ENCODE measurements at regions not wholly inside any gene's neighbourhood (a gene's known extent, or its start where the extent isn't known, plus 50 kb on each side); places are given as distances from the start of the nearest gene placed in this dataset.
A peak's percentile ranks its signal among the peaks of the same experiment; 100 is the strongest.

- no peaks in the 10 kb centered on the region for H4K20me1 ChIP-seq (ENCODE audit: insufficient read depth, poor library complexity, severe bottlenecking)
- H3K27me3 ChIP-seq: no peaks in the 10 kb centered on the region
- no peaks in the 10 kb centered on the region for H3K9me2 ChIP-seq (replicated peaks; ENCODE audit: insufficient read depth)
- H3K9me3 ChIP-seq (ENCODE audit: low read depth): no peaks in the 10 kb centered on the region
- DNase-seq (ENCODE audit: low spot score): no peak
- no peaks in the 10 kb centered on the region for H3K36me3 ChIP-seq (replicated peaks; ENCODE audit: insufficient read depth, low read depth)
- H3K4me2 ChIP-seq: no peak overlapping the region
- H3K79me2 ChIP-seq: no peaks in the 10 kb centered on the region
- TF ChIP-seq EZH2 (IDR thresholded peaks at IDR 0.05; ENCODE audit: borderline replicate concordance): no peak
- TF ChIP-seq CTCF (IDR thresholded peaks at IDR 0.05; ENCODE audit: poor library complexity): no peak
- no peak for TF ChIP-seq EZH2phosphoT487 (IDR thresholded peaks at IDR 0.05; ENCODE audit: low read depth, severe bottlenecking, unreplicated experiment)
- peak overlapping the region; percentile 56 for H3K27ac ChIP-seq
- peaks cover 4% of the 10 kb centered on the region for H3K4me1 ChIP-seq (ENCODE audit: insufficient read depth)
- H3K4me3 ChIP-seq: no peak overlapping the region
- no peak overlapping the region for H2AFZ ChIP-seq
- 72% methylated on average over 2 of the region's 2 CpGs for WGBS (ENCODE audit: low lambda C conversion rate, missing lambda C conversion rate)
These were observed 393.7 kb upstream of the ARGLU1 start for GRCh38 chr13:106961651-106962050.

- no peaks in the 10 kb centered on the region for H3K9me2 ChIP-seq (replicated peaks; ENCODE audit: insufficient read depth)
- H3K9me3 ChIP-seq (ENCODE audit: low read depth): no peaks in the 10 kb centered on the region
- no peak for TF ChIP-seq CTCF (IDR thresholded peaks at IDR 0.05; ENCODE audit: poor library complexity)
- no peak for TF ChIP-seq EZH2phosphoT487 (IDR thresholded peaks at IDR 0.05; ENCODE audit: low read depth, severe bottlenecking, unreplicated experiment)
- no peak for TF ChIP-seq EZH2 (IDR thresholded peaks at IDR 0.05; ENCODE audit: borderline replicate concordance)
- no peak overlapping the region for H2AFZ ChIP-seq
- 80% methylated on average over 1 of the region's 1 CpG for WGBS (ENCODE audit: low lambda C conversion rate, missing lambda C conversion rate)
- H3K36me3 ChIP-seq (replicated peaks; ENCODE audit: insufficient read depth, low read depth): no peaks in the 10 kb centered on the region
- H4K20me1 ChIP-seq (ENCODE audit: insufficient read depth, poor library complexity, severe bottlenecking): no peaks in the 10 kb centered on the region
- no peak overlapping the region for H3K4me3 ChIP-seq
- peak overlapping the region; percentile 56 for H3K27ac ChIP-seq
- DNase-seq (ENCODE audit: low spot score): no peak
- no peaks in the 10 kb centered on the region for H3K79me2 ChIP-seq
- H3K4me1 ChIP-seq (ENCODE audit: insufficient read depth): peaks cover 4% of the 10 kb centered on the region
- no peak overlapping the region for H3K4me2 ChIP-seq
- H3K27me3 ChIP-seq: no peaks in the 10 kb centered on the region
These were observed 393.3 kb upstream of the ARGLU1 start for GRCh38 chr13:106961216-106961615.

- peak overlapping the region; percentile 16 for H3K27ac ChIP-seq
- H3K4me1 ChIP-seq (ENCODE audit: insufficient read depth): peaks cover 4% of the 10 kb centered on the region
- TF ChIP-seq EZH2phosphoT487 (IDR thresholded peaks at IDR 0.05; ENCODE audit: low read depth, severe bottlenecking, unreplicated experiment) (no peak), EZH2 (IDR thresholded peaks at IDR 0.05; ENCODE audit: borderline replicate concordance) (no peak), CTCF (IDR thresholded peaks at IDR 0.05; ENCODE audit: poor library complexity) (no peak)
- DNase-seq (ENCODE audit: low spot score): peak; percentile 32
- H3K79me2 ChIP-seq: no peaks in the 10 kb centered on the region
- no peaks in the 10 kb centered on the region for H4K20me1 ChIP-seq (ENCODE audit: insufficient read depth, poor library complexity, severe bottlenecking)
- no peaks in the 10 kb centered on the region for H3K9me3 ChIP-seq (ENCODE audit: low read depth)
- peak overlapping the region; percentile 34 for H3K4me2 ChIP-seq
- no peak overlapping the region for H2AFZ ChIP-seq
- no peaks in the 10 kb centered on the region for H3K36me3 ChIP-seq (replicated peaks; ENCODE audit: insufficient read depth, low read depth)
- no peak overlapping the region for H3K4me3 ChIP-seq
- no peaks in the 10 kb centered on the region for H3K9me2 ChIP-seq (replicated peaks; ENCODE audit: insufficient read depth)
- WGBS (ENCODE audit: low lambda C conversion rate, missing lambda C conversion rate): 49% methylated on average over 3 of the region's 3 CpGs
- H3K27me3 ChIP-seq: no peaks in the 10 kb centered on the region
These were observed 390.7 kb upstream of the ARGLU1 start for GRCh38 chr13:106958621-106959048.

- Histone ChIP-seq H2AFZ (no peak overlapping the region), H3K27me3 (no peaks in the 10 kb centered on the region)
- 85% methylated on average over 3 of the region's 3 CpGs for WGBS (ENCODE audit: low lambda C conversion rate, missing lambda C conversion rate)
These were observed 374.6 kb upstream of the ARGLU1 start for GRCh38 chr13:106942563-106942962.

More at GRCh38 chr13:106942563-106942962, 374.6 kb upstream of the ARGLU1 start:
- TF ChIP-seq EZH2phosphoT487 (IDR thresholded peaks at IDR 0.05; ENCODE audit: low read depth, severe bottlenecking, unreplicated experiment) (no peak), EZH2 (IDR thresholded peaks at IDR 0.05; ENCODE audit: borderline replicate concordance) (no peak), CTCF (IDR thresholded peaks at IDR 0.05; ENCODE audit: poor library complexity) (no peak)
- Histone ChIP-seq H3K4me3 (no peak overlapping the region), H3K4me1 (ENCODE audit: insufficient read depth) (no peaks in the 10 kb centered on the region), H3K9me2 (replicated peaks; ENCODE audit: insufficient read depth) (no peaks in the 10 kb centered on the region), H3K27ac (no peak overlapping the region), H3K36me3 (replicated peaks; ENCODE audit: insufficient read depth, low read depth) (no peaks in the 10 kb centered on the region), H3K9me3 (ENCODE audit: low read depth) (no peaks in the 10 kb centered on the region), H4K20me1 (ENCODE audit: insufficient read depth, poor library complexity, severe bottlenecking) (no peaks in the 10 kb centered on the region), H3K79me2 (no peaks in the 10 kb centered on the region), H3K4me2 (no peak overlapping the region)
- DNase-seq (ENCODE audit: low spot score): no peak

Data from hepatocyte (in vitro differentiated cells).